ENCODE measurements at regions not wholly inside any gene's neighbourhood (a gene's known extent, or its start where the extent isn't known, plus 50 kb on each side); places are given as distances from the start of the nearest gene placed in this dataset.

DNA sequence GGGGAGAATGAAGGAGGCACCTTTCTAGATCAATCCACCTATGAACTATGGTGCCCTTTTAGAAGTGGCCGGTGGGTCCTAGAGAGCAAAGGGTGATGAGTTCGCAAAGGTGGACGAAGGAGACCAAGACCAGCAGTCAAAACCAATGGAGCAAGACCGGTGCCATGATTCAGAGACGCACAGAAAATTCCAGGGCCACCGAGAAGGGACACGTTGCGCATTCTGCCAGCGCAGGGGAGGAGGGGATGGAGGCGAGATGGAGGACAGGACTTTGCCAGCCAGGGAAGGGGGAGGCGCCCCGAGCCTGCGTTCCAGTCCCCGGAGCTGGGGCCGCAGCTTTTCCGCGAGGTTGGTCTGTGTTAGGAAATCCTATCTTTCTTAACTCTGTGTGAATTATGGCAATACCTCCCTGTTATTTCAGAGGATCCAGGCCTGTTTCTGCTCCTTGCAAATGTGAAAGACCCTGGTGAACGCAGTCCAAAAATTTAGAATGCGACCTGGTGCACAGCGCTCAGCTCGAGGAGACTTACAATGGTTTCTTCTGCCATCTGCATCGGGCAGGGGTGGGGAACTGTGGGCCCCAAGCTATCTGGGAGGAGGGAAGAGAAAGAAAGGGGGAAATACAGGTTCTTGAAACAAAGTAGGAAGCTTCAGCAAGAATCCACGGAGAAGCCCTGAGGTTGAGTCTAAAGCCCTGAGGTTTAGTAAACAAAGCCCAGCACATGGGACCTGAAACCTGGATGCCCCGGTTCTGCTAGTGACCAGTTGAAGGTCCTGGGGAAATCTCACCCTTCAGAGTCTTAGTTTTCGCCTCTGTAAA is 129.4 kb downstream of the MRPS6 start:
- Histone ChIP-seq H3K9me3 (ENCODE audit: control insufficient read depth, low read length) (no peaks in the 10 kb centered on the region), H3K4me3 (ENCODE audit: insufficient read depth, low read depth, low read length) (peak overlapping the region; percentile 21), H3K27ac (ENCODE audit: insufficient read depth, low read depth, low read length, poor library complexity, severe bottlenecking) (peak overlapping the region; percentile 85), H3K4me1 (ENCODE audit: control insufficient read depth, insufficient read depth, low read length) (peaks cover 53% of the 10 kb centered on the region), H3K36me3 (ENCODE audit: control insufficient read depth, insufficient read depth, low read length) (no peaks in the 10 kb centered on the region), H3K27me3 (ENCODE audit: control insufficient read depth, insufficient read depth, low read length, poor library complexity, severe bottlenecking) (no peaks in the 10 kb centered on the region)
- 21 to 23% methylated on average over 25 of the region's 25 CpGs for WGBS, 2 experiments

GRCh38 chr21:34203851-34204420 is 130.6 kb downstream of the MRPS6 start:
- WGBS, 2 experiments, result 88% methylated on average over 11 of the region's 11 CpGs
- peak overlapping the region; percentile 27 for H3K27ac ChIP-seq (ENCODE audit: insufficient read depth, low read depth, low read length, poor library complexity, severe bottlenecking)

GRCh38 chr21:34204481-34205439 is 131.4 kb downstream of the MRPS6 start:
- H3K9me3 ChIP-seq (ENCODE audit: control insufficient read depth, low read length), result no peaks in the 10 kb centered on the region
- no peak overlapping the region for H3K4me3 ChIP-seq (ENCODE audit: insufficient read depth, low read depth, low read length)
- no peaks in the 10 kb centered on the region for H3K27me3 ChIP-seq (ENCODE audit: control insufficient read depth, insufficient read depth, low read length, poor library complexity, severe bottlenecking)
- 79 to 81% methylated on average over 12 of the region's 13 CpGs for WGBS, 2 experiments
- peaks cover 35% of the 10 kb centered on the region for H3K4me1 ChIP-seq (ENCODE audit: control insufficient read depth, insufficient read depth, low read length)
- peak overlapping the region; percentile 40 for H3K27ac ChIP-seq (ENCODE audit: insufficient read depth, low read depth, low read length, poor library complexity, severe bottlenecking)
- H3K36me3 ChIP-seq (ENCODE audit: control insufficient read depth, insufficient read depth, low read length), result no peaks in the 10 kb centered on the region

More at GRCh38 chr21:34203851-34204420, 130.6 kb downstream of the MRPS6 start:
- Histone ChIP-seq H3K36me3 (ENCODE audit: control insufficient read depth, insufficient read depth, low read length) (no peaks in the 10 kb centered on the region), H3K4me3 (ENCODE audit: insufficient read depth, low read depth, low read length) (no peak overlapping the region), H3K9me3 (ENCODE audit: control insufficient read depth, low read length) (no peaks in the 10 kb centered on the region), H3K27me3 (ENCODE audit: control insufficient read depth, insufficient read depth, low read length, poor library complexity, severe bottlenecking) (no peaks in the 10 kb centered on the region), H3K4me1 (ENCODE audit: control insufficient read depth, insufficient read depth, low read length) (peaks cover 42% of the 10 kb centered on the region)

DNA sequence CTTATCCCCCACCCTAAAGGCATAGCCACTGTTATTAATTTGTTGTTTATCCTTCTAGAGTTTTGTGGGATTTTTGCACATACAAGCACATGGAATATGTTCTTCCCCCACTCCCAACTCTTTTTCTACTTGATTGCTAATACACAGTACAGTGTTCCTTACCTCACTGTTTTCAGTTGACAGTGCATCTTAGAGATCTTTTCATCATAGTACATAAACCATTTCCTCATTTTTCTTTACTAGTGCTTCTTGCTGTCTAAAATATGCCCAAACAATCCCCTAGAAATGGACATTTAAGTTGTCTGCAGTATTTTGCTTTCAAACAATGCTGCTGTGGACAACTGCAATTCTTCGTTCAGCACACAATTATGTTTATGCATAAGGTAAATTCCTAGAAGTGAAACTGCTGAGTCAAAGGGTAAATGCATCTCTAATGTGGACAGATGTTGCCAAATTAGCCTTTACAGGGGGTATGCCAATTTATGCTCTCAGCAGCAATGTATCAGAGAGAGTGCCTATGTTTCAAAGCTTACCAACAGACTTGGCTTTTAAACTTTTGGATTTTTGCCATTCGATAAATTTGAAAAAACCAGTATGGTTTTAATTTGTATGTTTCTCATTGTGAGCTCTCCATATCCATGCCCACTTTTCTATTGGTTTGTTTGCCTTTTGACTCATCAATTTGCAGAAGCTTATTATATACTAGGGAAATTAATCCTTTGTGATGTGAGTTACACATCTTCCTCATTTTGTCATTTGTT is 132.6 kb downstream of the MRPS6 start:
- H3K9me3 ChIP-seq (ENCODE audit: control insufficient read depth, low read length), result no peaks in the 10 kb centered on the region
- no peaks in the 10 kb centered on the region for H3K27me3 ChIP-seq (ENCODE audit: control insufficient read depth, insufficient read depth, low read length, poor library complexity, severe bottlenecking)
- H3K4me1 ChIP-seq (ENCODE audit: control insufficient read depth, insufficient read depth, low read length), result peaks cover 34% of the 10 kb centered on the region
- no peak overlapping the region for H3K27ac ChIP-seq (ENCODE audit: insufficient read depth, low read depth, low read length, poor library complexity, severe bottlenecking)
- WGBS, 2 experiments, result 91 to 100% methylated on average over 2 of the region's 2 CpGs
- no peak overlapping the region for H3K4me3 ChIP-seq (ENCODE audit: insufficient read depth, low read depth, low read length)
- no peaks in the 10 kb centered on the region for H3K36me3 ChIP-seq (ENCODE audit: control insufficient read depth, insufficient read depth, low read length)

DNA sequence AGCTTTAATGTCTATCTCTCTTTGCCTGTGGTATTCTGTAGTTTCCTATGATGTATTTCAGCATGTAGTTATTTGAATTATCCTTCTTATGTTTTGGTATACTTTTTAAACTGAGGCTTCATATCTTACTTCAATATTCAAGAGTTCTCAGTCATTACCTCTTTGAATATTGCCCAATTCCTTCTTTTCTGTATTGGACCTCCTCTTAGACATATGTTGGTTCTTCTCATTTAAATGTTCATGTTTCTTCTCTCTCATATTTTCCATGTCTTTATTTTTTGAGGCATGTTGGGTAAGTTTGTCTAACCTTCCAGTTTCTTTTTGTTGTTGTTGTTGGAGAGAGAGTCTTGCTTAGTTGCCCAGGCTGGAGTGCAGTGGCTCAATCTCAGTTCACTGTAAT is 140.6 kb downstream of the MRPS6 start:
- Histone ChIP-seq H3K4me1 (ENCODE audit: control insufficient read depth, insufficient read depth, low read length) (peaks cover 4% of the 10 kb centered on the region), H3K27me3 (ENCODE audit: control insufficient read depth, insufficient read depth, low read length, poor library complexity, severe bottlenecking) (no peaks in the 10 kb centered on the region), H3K27ac (ENCODE audit: insufficient read depth, low read depth, low read length, poor library complexity, severe bottlenecking) (no peak overlapping the region), H3K4me3 (ENCODE audit: insufficient read depth, low read depth, low read length) (no peak overlapping the region), H3K36me3 (ENCODE audit: control insufficient read depth, insufficient read depth, low read length) (no peaks in the 10 kb centered on the region), H3K9me3 (ENCODE audit: control insufficient read depth, low read length) (no peaks in the 10 kb centered on the region)

- Histone ChIP-seq H3K27ac (ENCODE audit: insufficient read depth, low read depth, low read length, poor library complexity, severe bottlenecking) (no peak overlapping the region), H3K36me3 (ENCODE audit: control insufficient read depth, insufficient read depth, low read length) (no peaks in the 10 kb centered on the region), H3K9me3 (ENCODE audit: control insufficient read depth, low read length) (no peaks in the 10 kb centered on the region), H3K4me3 (ENCODE audit: insufficient read depth, low read depth, low read length) (no peak overlapping the region), H3K27me3 (ENCODE audit: control insufficient read depth, insufficient read depth, low read length, poor library complexity, severe bottlenecking) (no peaks in the 10 kb centered on the region), H3K4me1 (ENCODE audit: control insufficient read depth, insufficient read depth, low read length) (peaks cover 12% of the 10 kb centered on the region)
- 79 to 88% methylated on average over 3 to 4 of the region's 4 CpGs for WGBS, 2 experiments
Observed at GRCh38 chr21:34215501-34215900, 142.1 kb downstream of the MRPS6 start.

DNA sequence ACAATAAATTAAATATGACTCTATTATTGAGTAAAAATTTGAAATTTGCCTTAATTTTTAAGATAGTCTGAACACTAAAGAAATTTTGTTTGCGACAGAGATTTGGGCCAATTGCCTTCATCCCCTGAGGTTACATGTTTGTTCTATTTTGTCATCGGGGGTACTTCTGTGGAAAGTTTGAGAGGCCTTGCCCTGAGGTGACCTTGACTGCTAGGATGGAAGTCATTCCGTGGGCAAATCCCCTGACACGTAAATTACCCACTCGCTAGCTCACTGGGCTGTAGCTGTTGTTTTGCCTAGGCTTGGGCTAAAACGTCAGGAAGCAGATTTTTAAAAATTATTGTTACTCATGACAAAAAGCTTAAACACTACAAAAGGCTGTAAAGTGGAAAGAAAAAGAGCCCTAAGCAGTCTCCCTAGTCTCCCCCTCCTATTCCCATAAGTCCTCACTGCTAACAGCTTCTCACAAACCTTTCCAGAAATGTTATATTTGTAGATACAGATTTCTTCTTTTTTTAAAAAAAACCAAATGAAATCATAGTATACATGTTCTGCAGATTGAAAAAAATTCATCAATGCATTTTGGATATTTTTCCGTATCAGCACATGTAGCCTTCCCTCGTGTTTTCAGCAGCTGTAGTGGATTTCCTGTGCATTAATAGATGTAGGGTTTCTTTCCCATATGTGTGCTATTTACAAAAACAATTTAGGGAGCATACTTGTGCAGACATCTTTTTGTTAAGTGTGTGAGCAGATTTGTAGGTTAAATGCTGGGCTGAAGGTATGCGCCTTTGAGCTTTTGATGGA is 142.7 kb downstream of the MRPS6 start:
- no peaks in the 10 kb centered on the region for H3K9me3 ChIP-seq (ENCODE audit: control insufficient read depth, low read length)
- H3K4me3 ChIP-seq (ENCODE audit: insufficient read depth, low read depth, low read length), result no peak overlapping the region
- WGBS, 2 experiments, result 71 to 77% methylated on average over 7 to 9 of the region's 9 CpGs
- peaks cover 14% of the 10 kb centered on the region for H3K4me1 ChIP-seq (ENCODE audit: control insufficient read depth, insufficient read depth, low read length)
- no peaks in the 10 kb centered on the region for H3K36me3 ChIP-seq (ENCODE audit: control insufficient read depth, insufficient read depth, low read length)
- no peaks in the 10 kb centered on the region for H3K27me3 ChIP-seq (ENCODE audit: control insufficient read depth, insufficient read depth, low read length, poor library complexity, severe bottlenecking)
- H3K27ac ChIP-seq (ENCODE audit: insufficient read depth, low read depth, low read length, poor library complexity, severe bottlenecking), result no peak overlapping the region

GRCh38 chr21:34216718-34217032 is 143.3 kb downstream of the MRPS6 start:
- WGBS, 2 experiments, result 44 to 47% methylated on average over 2 of the region's 2 CpGs
- Histone ChIP-seq H3K9me3 (ENCODE audit: control insufficient read depth, low read length) (no peaks in the 10 kb centered on the region), H3K27ac (ENCODE audit: insufficient read depth, low read depth, low read length, poor library complexity, severe bottlenecking) (no peak overlapping the region), H3K4me3 (ENCODE audit: insufficient read depth, low read depth, low read length) (no peak overlapping the region), H3K4me1 (ENCODE audit: control insufficient read depth, insufficient read depth, low read length) (peaks cover 14% of the 10 kb centered on the region), H3K36me3 (ENCODE audit: control insufficient read depth, insufficient read depth, low read length) (no peaks in the 10 kb centered on the region), H3K27me3 (ENCODE audit: control insufficient read depth, insufficient read depth, low read length, poor library complexity, severe bottlenecking) (no peaks in the 10 kb centered on the region)

- H3K9me3 ChIP-seq (ENCODE audit: control insufficient read depth, low read length), result no peaks in the 10 kb centered on the region
- WGBS, 2 experiments, result 97 to 98% methylated on average over 3 of the region's 3 CpGs
- no peaks in the 10 kb centered on the region for H3K36me3 ChIP-seq (ENCODE audit: control insufficient read depth, insufficient read depth, low read length)
- H3K27me3 ChIP-seq (ENCODE audit: control insufficient read depth, insufficient read depth, low read length, poor library complexity, severe bottlenecking), result no peaks in the 10 kb centered on the region
- H3K27ac ChIP-seq (ENCODE audit: insufficient read depth, low read depth, low read length, poor library complexity, severe bottlenecking), result no peak overlapping the region
- H3K4me1 ChIP-seq (ENCODE audit: control insufficient read depth, insufficient read depth, low read length), result peaks cover 14% of the 10 kb centered on the region
- H3K4me3 ChIP-seq (ENCODE audit: insufficient read depth, low read depth, low read length), result no peak overlapping the region
Observed at GRCh38 chr21:34217263-34217662, 143.9 kb downstream of the MRPS6 start.
